ENCODE measurements at regions not wholly inside any gene's neighbourhood (a gene's known extent, or its start where the extent isn't known, plus 50 kb on each side); places are given as distances from the start of the nearest gene placed in this dataset.

DNA sequence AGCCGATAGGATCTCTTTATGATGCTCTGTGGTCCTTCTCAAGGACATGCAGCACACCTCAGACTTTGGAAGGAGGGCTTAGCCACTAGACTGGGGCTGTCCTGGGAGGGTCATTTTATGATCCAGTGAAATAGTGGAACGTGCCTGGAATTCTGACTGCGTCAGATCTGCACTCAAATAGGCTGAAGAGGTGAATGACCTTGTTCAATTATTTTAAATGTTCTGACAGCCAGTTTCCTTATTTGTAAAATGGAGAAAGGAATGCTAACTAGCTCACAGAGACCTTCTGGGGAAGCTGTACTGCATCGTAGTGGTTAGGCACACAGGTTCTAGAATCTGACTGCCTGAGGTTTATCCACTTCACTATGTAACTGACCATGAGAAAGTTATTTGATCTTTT lies 587.5 kb downstream of the MAFB start:
- intact Hi-C loops (cut with DNase I) = no loop called here
- no peak for DNase-seq
- Histone ChIP-seq H3K27ac (no peak overlapping the region), H3K27me3 (no peaks in the 10 kb centered on the region), H3K4me1 (ENCODE audit: insufficient read depth) (no peaks in the 10 kb centered on the region), H3K9me3 (no peaks in the 10 kb centered on the region), H3K4me3 (no peak overlapping the region), H3K36me3 (no peaks in the 10 kb centered on the region)
- WGBS, 3 donors = 27 to 36% (median 32%) methylated on average over 4 of the region's 4 CpGs
- TF ChIP-seq, protein P1, sequence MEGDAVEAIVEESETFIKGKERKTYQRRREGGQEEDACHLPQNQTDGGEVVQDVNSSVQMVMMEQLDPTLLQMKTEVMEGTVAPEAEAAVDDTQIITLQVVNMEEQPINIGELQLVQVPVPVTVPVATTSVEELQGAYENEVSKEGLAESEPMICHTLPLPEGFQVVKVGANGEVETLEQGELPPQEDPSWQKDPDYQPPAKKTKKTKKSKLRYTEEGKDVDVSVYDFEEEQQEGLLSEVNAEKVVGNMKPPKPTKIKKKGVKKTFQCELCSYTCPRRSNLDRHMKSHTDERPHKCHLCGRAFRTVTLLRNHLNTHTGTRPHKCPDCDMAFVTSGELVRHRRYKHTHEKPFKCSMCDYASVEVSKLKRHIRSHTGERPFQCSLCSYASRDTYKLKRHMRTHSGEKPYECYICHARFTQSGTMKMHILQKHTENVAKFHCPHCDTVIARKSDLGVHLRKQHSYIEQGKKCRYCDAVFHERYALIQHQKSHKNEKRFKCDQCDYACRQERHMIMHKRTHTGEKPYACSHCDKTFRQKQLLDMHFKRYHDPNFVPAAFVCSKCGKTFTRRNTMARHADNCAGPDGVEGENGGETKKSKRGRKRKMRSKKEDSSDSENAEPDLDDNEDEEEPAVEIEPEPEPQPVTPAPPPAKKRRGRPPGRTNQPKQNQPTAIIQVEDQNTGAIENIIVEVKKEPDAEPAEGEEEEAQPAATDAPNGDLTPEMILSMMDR (IDR thresholded peaks at IDR 0.05) = no peak
- TF ChIP-seq EP300 (IDR thresholded peaks at IDR 0.05) (no peak), POLR2A (IDR thresholded peaks at IDR 0.05) (no peak)

DNA sequence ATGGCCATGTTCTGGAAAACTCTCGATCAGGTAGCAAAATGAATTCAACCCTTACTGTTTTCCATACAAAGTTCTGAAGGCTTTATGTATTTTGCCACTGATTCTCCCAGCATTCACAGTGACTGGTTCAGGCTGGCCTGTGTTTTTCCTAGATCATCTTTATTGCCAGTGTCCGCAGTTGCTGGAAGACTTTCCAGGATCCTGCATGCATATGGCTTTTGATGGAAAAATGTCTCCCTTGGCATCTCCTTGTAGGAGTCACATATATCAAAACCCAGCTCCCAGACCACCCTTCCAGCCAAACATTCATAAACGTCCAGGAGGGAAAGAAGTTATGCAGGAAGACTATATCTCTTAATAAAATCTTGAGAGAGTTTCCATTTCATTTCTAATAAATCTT lies 588.8 kb downstream of the MAFB start:
- Histone ChIP-seq H3K4me3 (no peak overlapping the region), H3K9me3 (no peaks in the 10 kb centered on the region), H3K27ac (no peak overlapping the region), H3K27me3 (no peaks in the 10 kb centered on the region), H3K4me1 (ENCODE audit: insufficient read depth) (no peaks in the 10 kb centered on the region), H3K36me3 (no peaks in the 10 kb centered on the region)
- 59 to 68% (median 65%) methylated on average over 3 of the region's 3 CpGs for whole genome bisulfite sequencing, 3 donors
- TF ChIP-seq POLR2A (IDR thresholded peaks at IDR 0.05) = no peak
- TF ChIP-seq, protein P1 (IDR thresholded peaks at IDR 0.05) = no peak
- no peak for TF ChIP-seq EP300 (IDR thresholded peaks at IDR 0.05)
- no peak for DNase-seq
- intact Hi-C loops (cut with DNase I) = no loop called here

DNA sequence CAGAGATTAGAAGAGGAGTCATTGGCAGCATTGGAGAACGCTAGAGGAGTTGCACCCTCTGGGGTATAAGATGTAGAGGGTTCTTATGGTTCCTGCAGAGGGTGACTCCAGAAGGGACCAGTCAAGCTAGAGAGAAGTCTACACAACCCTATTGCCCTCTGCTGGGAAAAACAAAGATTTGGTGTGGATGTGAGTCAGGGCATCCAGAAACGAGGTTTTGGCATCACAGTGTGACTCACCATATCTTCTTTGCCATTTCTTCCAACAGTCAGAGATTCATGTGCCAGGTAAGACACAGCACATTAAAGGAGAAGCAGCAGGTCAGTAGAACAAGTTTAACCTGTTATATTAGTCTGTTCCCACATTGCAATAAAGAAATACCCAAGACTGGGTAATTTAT lies 598.8 kb downstream of the MAFB start:
- no peak overlapping the region for H3K27ac ChIP-seq
- H3K36me3 ChIP-seq = no peaks in the 10 kb centered on the region
- TF ChIP-seq, protein P1 (IDR thresholded peaks at IDR 0.05) = no peak
- no peak for TF ChIP-seq EP300 (IDR thresholded peaks at IDR 0.05)
- TF ChIP-seq POLR2A (IDR thresholded peaks at IDR 0.05) = no peak
- no peaks in the 10 kb centered on the region for H3K27me3 ChIP-seq
- H3K4me1 ChIP-seq (ENCODE audit: insufficient read depth) = no peaks in the 10 kb centered on the region
- 15 to 45% (median 31%) methylated on average over 2 of the region's 2 CpGs for WGBS, 3 donors
- no peak for DNase-seq
- no peaks in the 10 kb centered on the region for H3K9me3 ChIP-seq
- H3K4me3 ChIP-seq = no peak overlapping the region
- intact Hi-C loops (cut with DNase I) = no loop called here

DNA sequence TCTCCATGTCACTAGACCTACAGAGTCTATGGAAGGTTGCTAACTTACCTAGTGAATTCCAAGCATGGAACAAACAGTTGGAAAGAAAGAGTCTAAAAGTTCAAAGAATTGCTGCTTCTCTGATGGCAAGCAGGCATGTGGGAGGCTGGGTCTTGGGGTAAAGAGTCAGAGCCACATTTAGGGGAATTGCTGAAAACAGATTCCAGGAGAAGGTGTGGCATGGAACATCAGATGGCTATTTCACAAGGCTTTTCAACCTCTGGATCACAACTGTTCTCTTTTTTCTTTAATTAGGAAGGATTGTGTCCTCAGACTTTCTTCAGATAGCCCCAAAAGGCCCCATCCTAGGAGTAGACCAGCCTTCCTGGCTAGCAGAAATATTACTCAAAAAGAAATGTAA lies 601.5 kb downstream of the MAFB start:
- no peak overlapping the region for H3K4me3 ChIP-seq
- H3K27me3 ChIP-seq = no peaks in the 10 kb centered on the region
- no peak overlapping the region for H3K27ac ChIP-seq
- H3K4me1 ChIP-seq (ENCODE audit: insufficient read depth) = no peaks in the 10 kb centered on the region
- no peak for DNase-seq
- TF ChIP-seq, protein P1 (IDR thresholded peaks at IDR 0.05) = no peak
- no peak for TF ChIP-seq POLR2A (IDR thresholded peaks at IDR 0.05)
- TF ChIP-seq EP300 (IDR thresholded peaks at IDR 0.05) = no peak
- intact Hi-C loops (cut with DNase I) = no loop called here
- H3K9me3 ChIP-seq = no peaks in the 10 kb centered on the region
- H3K36me3 ChIP-seq = no peaks in the 10 kb centered on the region

DNA sequence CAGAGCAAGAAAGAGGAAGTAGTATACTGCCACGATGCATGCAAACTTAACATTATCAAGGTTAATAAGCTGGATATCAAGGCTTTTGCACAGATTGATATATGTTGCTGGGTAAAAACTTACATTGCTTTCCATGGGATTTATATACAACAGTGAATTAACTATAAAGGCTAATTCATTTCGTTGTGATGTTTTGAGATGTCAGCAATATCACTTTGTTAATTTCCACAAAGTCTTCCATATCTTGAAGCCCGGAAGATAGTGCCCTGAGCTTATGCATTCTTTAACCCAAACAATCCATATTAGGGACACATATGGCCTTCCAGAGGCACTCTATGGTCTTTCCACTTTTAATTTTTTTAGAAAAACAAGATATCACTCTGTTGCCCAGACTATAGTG lies 603.5 kb downstream of the MAFB start:
- Histone ChIP-seq H3K27me3 (no peaks in the 10 kb centered on the region), H3K27ac (no peak overlapping the region)
- 53 to 68% (median 60%) methylated on average over 3 of the region's 3 CpGs for WGBS, 3 donors

More for the DNA sequence above, 603.5 kb downstream of the MAFB start:
- no peak for DNase-seq
- no peaks in the 10 kb centered on the region for H3K9me3 ChIP-seq
- H3K4me3 ChIP-seq = no peak overlapping the region
- intact Hi-C loops (cut with DNase I) = no loop called here
- TF ChIP-seq, protein P1 (IDR thresholded peaks at IDR 0.05) = no peak
- no peak for TF ChIP-seq EP300 (IDR thresholded peaks at IDR 0.05)
- no peak for TF ChIP-seq POLR2A (IDR thresholded peaks at IDR 0.05)
- H3K4me1 ChIP-seq (ENCODE audit: insufficient read depth) = no peaks in the 10 kb centered on the region
- no peaks in the 10 kb centered on the region for H3K36me3 ChIP-seq

Measured in ovary (tissue), 7 donors.